ENCODE measurements at regions not wholly inside any gene's neighbourhood (a gene's known extent, or its start where the extent isn't known, plus 50 kb on each side); places are given as distances from the start of the nearest gene placed in this dataset.

GRCh38 chr15:94015324-94015723 is 216.0 kb upstream of the MCTP2 start:
- Histone ChIP-seq H3K4me1 (ENCODE audit: control insufficient read depth, insufficient read depth, low read length) (no peaks in the 10 kb centered on the region), H4K8ac (ENCODE audit: low read depth in 2 of 2, low read length in 2 of 2) (no peak overlapping the region), H3K9ac (ENCODE audit: low read depth, low read length) (no peak overlapping the region), H3K18ac (ENCODE audit: low read depth, low read length) (no peak overlapping the region), H3K79me1 (ENCODE audit: low read depth in 1 of 2, low read length in 2 of 2) (no peaks in the 10 kb centered on the region), H2BK5ac (ENCODE audit: low read depth, low read length, poor library complexity, severe bottlenecking) (no peak overlapping the region), H2BK15ac (ENCODE audit: low read depth, low read length) (no peak overlapping the region), H3K4me2 (ENCODE audit: low read depth, low read length) (no peak overlapping the region), H3K27ac (ENCODE audit: insufficient read depth, low read length) (no peak overlapping the region), H2BK120ac (ENCODE audit: low read depth, low read length) (no peak overlapping the region), H3K4ac (ENCODE audit: low read depth, low read length) (no peak overlapping the region), H2AFZ (replicated peaks; ENCODE audit: low read length, poor library complexity) (no peak overlapping the region), H3K56ac (ENCODE audit: extremely low read depth, insufficient read depth, low read length) (no peak overlapping the region), H3K9me3 (ENCODE audit: control insufficient read depth, insufficient read depth, low read length) (peaks cover 2% of the 10 kb centered on the region), H2AK9ac (replicated peaks; ENCODE audit: low read depth, low read length, poor library complexity) (no peak overlapping the region), H3K36me3 (ENCODE audit: control insufficient read depth, insufficient read depth, low read length) (no peaks in the 10 kb centered on the region), H3K4me3 (ENCODE audit: insufficient read depth, low read depth, low read length) (no peak overlapping the region), H4K20me1 (ENCODE audit: insufficient read depth, low read length) (no peaks in the 10 kb centered on the region), H3K27me3 (ENCODE audit: control insufficient read depth, insufficient read depth, low read length) (no peaks in the 10 kb centered on the region), H2AK5ac (ENCODE audit: low read depth, low read length) (no peak overlapping the region), H2BK20ac (ENCODE audit: low read depth, low read length) (no peak overlapping the region), H3K9me1 (ENCODE audit: insufficient read depth, low read length) (no peaks in the 10 kb centered on the region), H4K5ac (ENCODE audit: low read depth, low read length) (no peak overlapping the region), H4K91ac (ENCODE audit: insufficient read depth, low read depth, low read length) (no peak overlapping the region), H3K14ac (replicated peaks; ENCODE audit: low read depth, low read length) (no peak overlapping the region), H3K23ac (ENCODE audit: low read depth, low read length) (no peak overlapping the region)
- dilution Hi-C loops (cut with HindIII; ENCODE audit: low sequenced_read_pairs, unreplicated experiment): no loop called here
- in situ Hi-C loops (cut with MboI; ENCODE audit: low sequenced_read_pairs): no loop called here
- no peak for DNase-seq
- no CpG with 5 or more reads among the region's 5 CpGs for WGBS, 2 experiments (ENCODE audit: extremely low coverage in 2 of 2, insufficient read length in 1 of 2)
- BruUV-seq (replicated peaks): no TSS peak
- ATAC-seq (ENCODE audit: low read depth): no peak
- POLR2A ChIA-PET (ENCODE audit: unreplicated experiment): no interaction called here
- TF ChIP-seq POLR2A (IDR thresholded peaks at IDR 0.05; ENCODE audit: low read depth, low read length) (no peak), RFX5 (IDR thresholded peaks at IDR 0.05; ENCODE audit: low read depth, low read length) (no peak), NFE2L2 (IDR thresholded peaks at IDR 0.05; ENCODE audit: low read depth, low read length) (no peak), RAD21 (IDR thresholded peaks at IDR 0.05; ENCODE audit: low read length) (no peak), FOS (IDR thresholded peaks at IDR 0.05; ENCODE audit: low read depth, low read length) (no peak), BHLHE40 (IDR thresholded peaks at IDR 0.05; ENCODE audit: low read depth, low read length) (no peak), CEBPB (IDR thresholded peaks at IDR 0.05; ENCODE audit: low read depth, low read length) (no peak), CHD1 (IDR thresholded peaks at IDR 0.05; ENCODE audit: low read depth, low read length) (no peak), MAFK (IDR thresholded peaks at IDR 0.05; ENCODE audit: low read depth, low read length) (no peak), MXI1 (IDR thresholded peaks at IDR 0.05; ENCODE audit: borderline replicate concordance, low read depth, low read length) (no peak), MAZ (IDR thresholded peaks at IDR 0.05; ENCODE audit: borderline replicate concordance, low read depth, low read length) (no peak), RCOR1 (IDR thresholded peaks at IDR 0.05; ENCODE audit: insufficient replicate concordance, low read length) (no peak), USF2 (IDR thresholded peaks at IDR 0.05; ENCODE audit: low read depth, low read length) (no peak), SMC3 (IDR thresholded peaks at IDR 0.05; ENCODE audit: low read depth, low read length) (no peak)
- TF ChIP-seq, protein P1, sequence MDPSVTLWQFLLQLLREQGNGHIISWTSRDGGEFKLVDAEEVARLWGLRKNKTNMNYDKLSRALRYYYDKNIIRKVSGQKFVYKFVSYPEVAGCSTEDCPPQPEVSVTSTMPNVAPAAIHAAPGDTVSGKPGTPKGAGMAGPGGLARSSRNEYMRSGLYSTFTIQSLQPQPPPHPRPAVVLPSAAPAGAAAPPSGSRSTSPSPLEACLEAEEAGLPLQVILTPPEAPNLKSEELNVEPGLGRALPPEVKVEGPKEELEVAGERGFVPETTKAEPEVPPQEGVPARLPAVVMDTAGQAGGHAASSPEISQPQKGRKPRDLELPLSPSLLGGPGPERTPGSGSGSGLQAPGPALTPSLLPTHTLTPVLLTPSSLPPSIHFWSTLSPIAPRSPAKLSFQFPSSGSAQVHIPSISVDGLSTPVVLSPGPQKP (IDR thresholded peaks at IDR 0.05; ENCODE audit: borderline replicate concordance, low read depth, low read length): no peak
- TF ChIP-seq, protein P2, sequence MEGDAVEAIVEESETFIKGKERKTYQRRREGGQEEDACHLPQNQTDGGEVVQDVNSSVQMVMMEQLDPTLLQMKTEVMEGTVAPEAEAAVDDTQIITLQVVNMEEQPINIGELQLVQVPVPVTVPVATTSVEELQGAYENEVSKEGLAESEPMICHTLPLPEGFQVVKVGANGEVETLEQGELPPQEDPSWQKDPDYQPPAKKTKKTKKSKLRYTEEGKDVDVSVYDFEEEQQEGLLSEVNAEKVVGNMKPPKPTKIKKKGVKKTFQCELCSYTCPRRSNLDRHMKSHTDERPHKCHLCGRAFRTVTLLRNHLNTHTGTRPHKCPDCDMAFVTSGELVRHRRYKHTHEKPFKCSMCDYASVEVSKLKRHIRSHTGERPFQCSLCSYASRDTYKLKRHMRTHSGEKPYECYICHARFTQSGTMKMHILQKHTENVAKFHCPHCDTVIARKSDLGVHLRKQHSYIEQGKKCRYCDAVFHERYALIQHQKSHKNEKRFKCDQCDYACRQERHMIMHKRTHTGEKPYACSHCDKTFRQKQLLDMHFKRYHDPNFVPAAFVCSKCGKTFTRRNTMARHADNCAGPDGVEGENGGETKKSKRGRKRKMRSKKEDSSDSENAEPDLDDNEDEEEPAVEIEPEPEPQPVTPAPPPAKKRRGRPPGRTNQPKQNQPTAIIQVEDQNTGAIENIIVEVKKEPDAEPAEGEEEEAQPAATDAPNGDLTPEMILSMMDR (conservative IDR thresholded peaks at IDR 0.05; ENCODE audit: low read depth, low read length): no peak
- intact Hi-C loops (cut with micrococcal nuclease): no loop called here
- CTCF ChIA-PET: no interaction called here
